Sigmoid colon (tissue), 6 donors: ENCODE measurements at regions not wholly inside any gene's neighbourhood (a gene's known extent, or its start where the extent isn't known, plus 50 kb on each side); places are given as distances from the start of the nearest gene placed in this dataset.
"Not testable (repeated sequence)": the region's sequence is repeated elsewhere in the genome, so short reads cannot be mapped to it uniquely, and the experiment has no call there.

Source experiments
- DNase-seq: peaks from one replicate; pipeline ENCODE4 v3.0.0-alpha.2; 2019
- H3K27ac ChIP-seq, 4 donors: fragments of 200-600 bp; sonication (generic); one replicate each; pipeline ENCODE4 v1.5.1; 2016 to 2019; ENCODE audit warnings: mild to moderate bottlenecking in 1 of 4
- H3K27me3 ChIP-seq, 3 donors: fragments of 200-600 bp; sonication (generic); one replicate each; pipeline ENCODE4 v1.5.1; 2019; ENCODE audit warnings: mild to moderate bottlenecking in 1 of 3
- H3K36me3 ChIP-seq, 4 donors: fragments of 200-600 bp; sonication (generic); one replicate each; pipeline ENCODE4 v1.5.1; 2016 to 2019
- H3K4me1 ChIP-seq, 4 donors: fragments of 200-600 bp; sonication (generic); one replicate each; pipeline ENCODE4 v1.5.1; 2017 to 2019
- H3K4me3 ChIP-seq, 4 donors: fragments of 200-600 bp; sonication (generic); one replicate each; pipeline ENCODE4 v1.5.1; 2017 to 2019; ENCODE audit warnings: mild to moderate bottlenecking in 2 of 4, moderate library complexity in 1 of 4
- H3K9me3 ChIP-seq, 4 donors: fragments of 200-600 bp in 3 of 4; sonication (generic) in 3 of 4; one replicate each; pipeline versions ENCODE4 v1.5.1 to v1.6.1; 2013 to 2019
- EP300 ChIP-seq, 4 donors: sonication (generic); formaldehyde crosslinking; IDR thresholded peaks; one replicate each; pipeline ENCODE4 v1.6.1; 2017; ENCODE audit warnings: antibody characterized with exemption in 4 of 4
- POLR2A ChIP-seq, 2 donors: fragments of 450-650 bp; IDR thresholded peaks; one replicate each; pipeline ENCODE4 v1.6.1; 2016; ENCODE audit warnings: antibody characterized with exemption in 2 of 2, mild to moderate bottlenecking in 2 of 2, moderate library complexity in 2 of 2
- POLR2AphosphoS5 ChIP-seq, 4 donors: sonication (generic); formaldehyde crosslinking; IDR thresholded peaks; one replicate each; pipeline ENCODE4 v1.6.1; 2017; ENCODE audit warnings: antibody characterized with exemption in 4 of 4
- WGBS, 2 donors: extraction: QIAGEN DNeasy Blood & Tissue Kit; methylation state at CpG; one replicate each; pipeline ENCODE4 v1.1.7; 2013; 5-methylcytosine and 5-hydroxymethylcytosine counted together
- intact Hi-C: fragments of 100-400 bp; cut with DNase I; formaldehyde crosslinking; loops from one replicate; pipeline ENCODE4 v1.15.1; 2023
- TF ChIP-seq, protein P1 (sequence below), 4 experiments: fragments of 450-650 bp in 3 of 4; fragments of 200-600 bp in 1 of 4; IDR thresholded peaks; one replicate each; pipeline ENCODE4 v1.5.1; 2016 to 2019; ENCODE audit warnings: antibody characterized with exemption in 4 of 4, mild to moderate bottlenecking in 3 of 4, moderate library complexity in 2 of 4
- donor health status: healthy with polysubstance abuse.
- donor health status: healthy.

DNA sequence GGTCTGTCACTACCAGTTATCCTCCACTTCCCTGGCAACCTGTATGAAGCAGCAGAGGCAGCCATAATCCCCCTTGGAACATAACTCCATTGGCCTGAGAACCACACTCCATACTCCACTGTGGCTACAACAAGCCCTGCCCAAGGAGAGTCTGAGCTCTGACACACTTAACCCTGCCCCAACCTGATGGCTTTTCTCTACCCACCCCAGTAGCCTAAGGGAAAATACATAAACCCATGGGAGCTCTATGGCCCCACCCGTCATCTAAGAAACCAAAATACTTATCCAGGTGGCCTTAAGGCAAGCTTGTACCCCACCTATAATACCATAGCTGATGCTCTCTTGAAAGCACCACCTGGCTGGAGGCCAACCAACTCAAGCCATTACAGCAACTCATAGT is 324.8 kb upstream of the GLI3 start:
- intact Hi-C loops = no loop called here
- H3K36me3 ChIP-seq = no peaks in the 10 kb centered on the region
- H3K27me3 ChIP-seq = no peaks in the 10 kb centered on the region
- H3K27ac ChIP-seq = no peak overlapping the region
- peaks cover under 1 to 7% (median 4%) of the 10 kb centered on the region in 4 donors for H3K4me1 ChIP-seq
- H3K9me3 ChIP-seq = peaks cover 0 to 4% (median 0%) of the 10 kb centered on the region in 4 donors
- TF ChIP-seq, protein P1, sequence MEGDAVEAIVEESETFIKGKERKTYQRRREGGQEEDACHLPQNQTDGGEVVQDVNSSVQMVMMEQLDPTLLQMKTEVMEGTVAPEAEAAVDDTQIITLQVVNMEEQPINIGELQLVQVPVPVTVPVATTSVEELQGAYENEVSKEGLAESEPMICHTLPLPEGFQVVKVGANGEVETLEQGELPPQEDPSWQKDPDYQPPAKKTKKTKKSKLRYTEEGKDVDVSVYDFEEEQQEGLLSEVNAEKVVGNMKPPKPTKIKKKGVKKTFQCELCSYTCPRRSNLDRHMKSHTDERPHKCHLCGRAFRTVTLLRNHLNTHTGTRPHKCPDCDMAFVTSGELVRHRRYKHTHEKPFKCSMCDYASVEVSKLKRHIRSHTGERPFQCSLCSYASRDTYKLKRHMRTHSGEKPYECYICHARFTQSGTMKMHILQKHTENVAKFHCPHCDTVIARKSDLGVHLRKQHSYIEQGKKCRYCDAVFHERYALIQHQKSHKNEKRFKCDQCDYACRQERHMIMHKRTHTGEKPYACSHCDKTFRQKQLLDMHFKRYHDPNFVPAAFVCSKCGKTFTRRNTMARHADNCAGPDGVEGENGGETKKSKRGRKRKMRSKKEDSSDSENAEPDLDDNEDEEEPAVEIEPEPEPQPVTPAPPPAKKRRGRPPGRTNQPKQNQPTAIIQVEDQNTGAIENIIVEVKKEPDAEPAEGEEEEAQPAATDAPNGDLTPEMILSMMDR (IDR thresholded peaks at IDR 0.05) = no peak
- TF ChIP-seq EP300 (IDR thresholded peaks at IDR 0.05) = no peak
- WGBS, 2 donors = 91 to 96% methylated on average over 1 of the region's 1 CpG
- no peak overlapping the region for H3K4me3 ChIP-seq
- no peak for DNase-seq

DNA sequence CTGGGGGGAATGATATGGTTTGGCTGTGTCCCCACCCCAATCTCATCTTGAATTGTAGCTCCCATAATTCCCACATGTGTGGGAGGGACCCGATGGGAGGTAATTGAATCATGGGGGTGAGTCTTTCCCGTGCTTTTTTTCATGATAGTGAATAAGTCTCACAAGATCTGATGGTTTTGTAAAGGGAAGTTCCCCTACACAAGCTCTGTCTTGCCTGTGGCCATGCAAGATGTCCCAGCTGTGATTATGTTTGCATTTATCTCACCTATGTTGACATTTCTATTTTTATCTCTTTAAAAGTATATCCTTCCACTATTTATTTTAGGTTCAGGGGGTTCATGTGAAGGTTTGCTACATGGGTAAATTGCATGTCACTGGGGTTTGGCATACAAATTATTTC is 323.9 kb upstream of the GLI3 start:
- intact Hi-C loops = no loop called here
- H3K4me1 ChIP-seq = no peaks in the 10 kb centered on the region
- DNase-seq = no peak
- no peaks in the 10 kb centered on the region for H3K36me3 ChIP-seq
- H3K27ac ChIP-seq = no peak overlapping the region
- H3K9me3 ChIP-seq = peaks cover 0 to 4% (median 0%) of the 10 kb centered on the region in 4 donors
- no peak for TF ChIP-seq POLR2AphosphoS5 (IDR thresholded peaks at IDR 0.05)
- TF ChIP-seq POLR2A (IDR thresholded peaks at IDR 0.05) = no peak
- TF ChIP-seq, protein P1 (IDR thresholded peaks at IDR 0.05) = no peak
- no peak for TF ChIP-seq EP300 (IDR thresholded peaks at IDR 0.05)
- H3K27me3 ChIP-seq = no peaks in the 10 kb centered on the region
- H3K4me3 ChIP-seq = no peak overlapping the region
- WGBS, 2 donors = 84 to 88% methylated on average over 2 of the region's 2 CpGs

DNA sequence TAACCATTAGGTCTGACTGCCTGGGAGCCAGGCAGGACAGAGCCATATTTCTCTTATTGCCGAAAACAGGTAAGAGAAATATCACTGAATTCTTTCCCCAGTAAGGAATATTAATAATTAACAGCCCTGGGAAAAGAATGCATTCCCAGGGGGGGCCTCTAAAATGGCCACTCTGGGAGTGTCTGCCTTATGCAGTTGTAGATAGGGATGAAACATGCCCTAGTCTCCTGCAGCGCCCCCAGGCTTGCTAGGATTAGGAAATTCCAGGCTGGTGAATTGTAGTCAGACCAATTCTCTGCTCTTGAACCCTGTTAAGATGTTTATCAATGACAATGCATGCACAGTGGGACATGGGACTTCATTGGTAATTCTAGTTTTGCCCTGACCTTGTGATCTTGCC is 317.9 kb upstream of the GLI3 start:
- 79 to 86% methylated on average over 2 of the region's 2 CpGs for WGBS, 2 donors

DNA sequence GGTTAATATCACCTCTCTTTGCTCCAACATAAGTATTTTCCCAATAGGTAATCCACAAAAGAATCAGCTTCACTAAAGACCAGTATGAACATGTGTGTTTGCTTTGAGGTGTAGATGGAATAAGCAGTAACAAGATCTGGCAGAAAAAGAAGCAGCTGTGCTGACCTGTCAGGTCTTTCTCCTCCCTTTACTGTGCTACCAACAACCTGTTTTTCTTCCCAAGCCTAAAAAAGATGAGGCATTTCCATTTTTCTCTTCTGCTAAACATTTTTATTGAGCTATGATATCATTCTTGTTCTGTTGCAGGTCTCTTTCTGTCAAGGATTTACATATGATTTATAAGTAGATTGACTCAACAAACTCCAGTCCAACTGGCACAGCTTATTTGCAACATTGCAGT is 315.2 kb upstream of the GLI3 start:
- TF ChIP-seq, protein P1 (IDR thresholded peaks at IDR 0.05) = no peak
- no peak for TF ChIP-seq POLR2AphosphoS5 (IDR thresholded peaks at IDR 0.05)
- TF ChIP-seq EP300 (IDR thresholded peaks at IDR 0.05) = no peak
- TF ChIP-seq POLR2A (IDR thresholded peaks at IDR 0.05) = no peak
- Histone ChIP-seq H3K9me3 (peaks cover 0 to 8% (median 2%) of the 10 kb centered on the region in 4 donors), H3K27me3 (no peaks in the 10 kb centered on the region), H3K4me3 (no peak overlapping the region), H3K27ac (no peak overlapping the region), H3K4me1 (peaks cover 0 to 16% (median 7%) of the 10 kb centered on the region in 4 donors), H3K36me3 (no peaks in the 10 kb centered on the region)
- no peak for DNase-seq
- intact Hi-C loops = no loop called here

More for the DNA sequence above, 317.9 kb upstream of the GLI3 start:
- H3K4me3 ChIP-seq, H3K27me3 ChIP-seq, intact Hi-C loops, H3K27ac ChIP-seq, DNase-seq, H3K36me3 ChIP-seq, H3K9me3 ChIP-seq: not testable (repeated sequence)
- H3K4me1 ChIP-seq = peaks cover 0 to 11% (median 7%) of the 10 kb centered on the region in 4 donors

DNA sequence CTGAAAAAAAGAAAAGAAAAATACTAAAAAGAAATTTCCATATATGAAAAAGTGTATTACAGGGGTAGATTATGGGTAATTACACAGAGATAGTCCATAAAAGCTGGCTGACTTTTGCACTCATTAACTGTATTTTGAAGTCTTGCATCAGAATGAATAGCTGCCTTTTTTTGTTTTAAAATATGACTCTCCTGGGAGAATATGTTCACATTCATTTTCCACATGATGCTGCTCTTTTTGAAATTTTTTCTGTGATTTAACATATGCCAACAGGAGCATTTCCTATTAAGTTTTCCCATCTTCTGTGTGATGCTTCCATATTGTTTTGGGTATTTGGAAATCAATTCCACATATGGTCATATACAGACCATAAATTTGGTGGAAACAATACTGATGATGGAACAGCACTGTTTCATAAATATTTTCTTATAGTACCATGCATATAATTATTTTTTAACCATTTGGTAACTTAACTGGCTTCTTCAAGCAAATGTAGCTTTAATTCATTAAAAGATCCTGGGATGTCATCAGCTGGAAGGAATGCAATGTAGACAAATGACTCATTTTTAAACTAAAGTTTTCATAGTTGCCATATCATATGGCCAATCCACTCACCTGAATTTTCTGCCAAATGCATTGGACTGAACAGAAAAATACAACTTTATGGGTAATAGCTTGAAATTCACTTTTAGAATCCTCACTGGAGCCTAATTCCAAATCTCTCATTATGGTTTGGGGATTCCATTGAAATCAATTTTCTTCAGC is 313.9 kb upstream of the GLI3 start:
- peaks cover 0 to 8% (median 2%) of the 10 kb centered on the region in 4 donors for H3K9me3 ChIP-seq
- no peak overlapping the region for H3K27ac ChIP-seq
- DNase-seq = no peak
- H3K36me3 ChIP-seq = no peaks in the 10 kb centered on the region
- TF ChIP-seq POLR2A (IDR thresholded peaks at IDR 0.05) (no peak), POLR2AphosphoS5 (IDR thresholded peaks at IDR 0.05) (no peak), EP300 (IDR thresholded peaks at IDR 0.05) (no peak)
- TF ChIP-seq, protein P1 (IDR thresholded peaks at IDR 0.05) = no peak
- peaks cover 0 to 16% (median 7%) of the 10 kb centered on the region in 4 donors for H3K4me1 ChIP-seq
- intact Hi-C loops = no loop called here
- no peak overlapping the region for H3K4me3 ChIP-seq
- no peaks in the 10 kb centered on the region for H3K27me3 ChIP-seq
